Endothelial cell of umbilical vein (primary cell): ENCODE measurements at regions not wholly inside any gene's neighbourhood (a gene's known extent, or its start where the extent isn't known, plus 50 kb on each side); places are given as distances from the start of the nearest gene placed in this dataset.

Source experiments
- BruUV-seq: library from RNA; stranded (reverse); fragments of 400-500 nt; replicated peaks from 2 replicates; lab custom pipeline; 2021; lab: Mats Ljungman, UMichigan
- CTCF ChIA-PET: fragments of 300-600, 350-600 bp; sonication (Branson Sonifier 250); formaldehyde crosslinking; loops from one replicate; lab custom pipeline; 2021; ENCODE audit warnings: antibody characterized with exemption, inconsistent platforms; lab: Charles Lee
- POLR2A ChIA-PET: fragments of 300-600, 350-600 bp; sonication (Branson Sonifier 250); formaldehyde crosslinking; loops from one replicate; lab custom pipeline; 2021; ENCODE audit warnings: antibody characterized with exemption, inconsistent platforms; lab: Charles Lee
- DNase-seq: peaks from one replicate; pipeline ENCODE4 v3.0.0-alpha.2; 2011; ENCODE audit warnings: low read depth, low spot score
- FAIRE-seq: peaks from 2 replicates; lab custom pipeline; 2011; peaks lifted over from hg19 to GRCh38; lab: Jason Lieb, UNC
- H2AFZ ChIP-seq: 2 replicates; pipeline ENCODE4 v1.6.0; 2012; ENCODE audit warnings: low read depth, low read length, control low read depth, inconsistent platforms
- H3K27ac ChIP-seq: 2 replicates; pipeline ENCODE4 v1.5.1; 2011; ENCODE audit warnings: low read depth, mild to moderate bottlenecking, control low read depth, low read length, moderate library complexity; ENCODE audit not compliant: insufficient read depth
- H3K27me3 ChIP-seq, 2 experiments: 2 replicates each; pipeline versions ENCODE4 v1.6.0 to v1.6.1; 2011; ENCODE audit warnings: low read length in 2 of 2, mixed read lengths in 1 of 2; ENCODE audit not compliant: control insufficient read depth in 2 of 2, insufficient read depth in 2 of 2
- H3K36me3 ChIP-seq, 2 experiments: 2 replicates in 1 of 2; 3 replicates in 1 of 2; pipeline ENCODE4 v1.5.1; 2011; ENCODE audit warnings: low read length in 2 of 2, mild to moderate bottlenecking in 1 of 2, moderate library complexity in 1 of 2; ENCODE audit not compliant: control insufficient read depth in 2 of 2, insufficient read depth in 2 of 2; ENCODE audit errors: extremely low read depth in 1 of 2
- H3K4me1 ChIP-seq: 3 replicates; pipeline ENCODE4 v1.5.1; 2011; ENCODE audit warnings: mild to moderate bottlenecking, low read length; ENCODE audit not compliant: control insufficient read depth, insufficient read depth; ENCODE audit errors: extremely low read depth
- H3K4me2 ChIP-seq: 2 replicates; pipeline ENCODE4 v1.6.1; 2011; ENCODE audit warnings: low read length, control low read depth, mixed read lengths; ENCODE audit not compliant: insufficient read depth
- H3K4me3 ChIP-seq, 3 experiments: fragments of 200-600 bp in 1 of 3; sonication (generic), shearing (Covaris generic) in 1 of 3; replicated peaks in 1 of 3; 2 replicates each; pipeline ENCODE4 v1.5.1; 2011 to 2016; ENCODE audit warnings: control low read depth in 3 of 3, low read length in 3 of 3, mild to moderate bottlenecking in 2 of 3, inconsistent platforms in 1 of 3, low read depth in 1 of 3, moderate library complexity in 1 of 3; ENCODE audit not compliant: insufficient read depth in 1 of 3
- H3K79me2 ChIP-seq: 2 replicates; pipeline ENCODE4 v1.6.0; 2012; ENCODE audit warnings: low read length, inconsistent platforms; ENCODE audit not compliant: control insufficient read depth, insufficient read depth
- H3K9ac ChIP-seq: replicated peaks from 2 replicates; pipeline ENCODE3; 2011; ENCODE audit warnings: low read length, control low read depth; ENCODE audit not compliant: insufficient read depth; ENCODE audit errors: extremely low read depth
- H3K9me1 ChIP-seq: replicated peaks from 3 replicates; pipeline ENCODE4 v1.6.0; 2011; ENCODE audit warnings: mild to moderate bottlenecking, low read length; ENCODE audit not compliant: control insufficient read depth, insufficient read depth; ENCODE audit errors: extremely low read depth
- H3K9me3 ChIP-seq: replicated peaks from 2 replicates; pipeline ENCODE4 v1.5.1; 2012; ENCODE audit warnings: low read length, inconsistent platforms; ENCODE audit not compliant: control insufficient read depth, insufficient read depth
- H4K20me1 ChIP-seq: replicated peaks from 2 replicates; pipeline ENCODE3; 2011; ENCODE audit warnings: mild to moderate bottlenecking, low read length; ENCODE audit not compliant: control insufficient read depth, insufficient read depth; ENCODE audit errors: extremely low read depth
- EZH2 ChIP-seq: IDR thresholded peaks from 2 replicates; pipeline ENCODE4 v1.6.1; 2012; ENCODE audit warnings: borderline replicate concordance, low read depth, mild to moderate bottlenecking, moderate library complexity, low read length, inconsistent platforms; ENCODE audit not compliant: severe bottlenecking
- FOS ChIP-seq: IDR thresholded peaks from 2 replicates; pipeline ENCODE4 v1.6.1; 2011; ENCODE audit warnings: mild to moderate bottlenecking, low read length, moderate library complexity, borderline replicate concordance; ENCODE audit not compliant: insufficient read depth
- JUN ChIP-seq: IDR thresholded peaks from 2 replicates; pipeline ENCODE4 v1.6.1; 2011; ENCODE audit warnings: borderline replicate concordance, low read depth; ENCODE audit not compliant: insufficient read length, insufficient read depth
- MYC ChIP-seq: IDR thresholded peaks from one replicate; pipeline ENCODE4 v1.6.1; 2011; ENCODE audit warnings: mild to moderate bottlenecking, low read depth, low read length
- POLR2A ChIP-seq: IDR thresholded peaks from 2 replicates; pipeline ENCODE4 v1.6.1; 2012; ENCODE audit warnings: low read depth, mild to moderate bottlenecking, control low read depth, low read length
- POLR2AphosphoS5 ChIP-seq: IDR thresholded peaks from 2 replicates; pipeline ENCODE4 v1.6.1; 2012; ENCODE audit warnings: low read depth, mild to moderate bottlenecking, control low read depth, low read length, moderate library complexity; ENCODE audit not compliant: insufficient read depth
- dilution Hi-C: fragments of 300-500 bp; cut with MboI; formaldehyde crosslinking; loops from one replicate; pipeline ENCODE4 v1.15.0; 2019; ENCODE audit warnings: low sequenced_read_pairs; ENCODE audit not compliant: extremely low pct_ligation_motif_present
- intact Hi-C: fragments of 100-400 bp; cut with micrococcal nuclease; formaldehyde crosslinking; loops from one replicate; pipeline ENCODE4 v1.10.0; 2022
- TF ChIP-seq, protein P1 (sequence below): IDR thresholded peaks from 2 replicates; pipeline ENCODE4 v1.6.1; 2011; ENCODE audit not compliant: insufficient read depth, insufficient read length

- FAIRE-seq (peak; percentile 90), DNase-seq (peak; percentile 91)
- Histone ChIP-seq H3K27me3 (no peaks in the 10 kb centered on the region), H3K27ac (peak overlapping the region; percentile 1), H3K36me3 (no peaks in the 10 kb centered on the region), H3K79me2 (no peaks in the 10 kb centered on the region), H3K9ac (no peak overlapping the region), H3K4me3 (no peak overlapping the region), H3K4me2 (peak overlapping the region; percentile 25), H2AFZ (peak overlapping the region; percentile 83), H3K9me1 (no peaks in the 10 kb centered on the region), H3K4me1 (peaks cover 12% of the 10 kb centered on the region), H4K20me1 (no peaks in the 10 kb centered on the region), H3K9me3 (no peaks in the 10 kb centered on the region)
- TF ChIP-seq FOS, result no peak
- no peak for TF ChIP-seq POLR2A
- TF ChIP-seq, protein P1, sequence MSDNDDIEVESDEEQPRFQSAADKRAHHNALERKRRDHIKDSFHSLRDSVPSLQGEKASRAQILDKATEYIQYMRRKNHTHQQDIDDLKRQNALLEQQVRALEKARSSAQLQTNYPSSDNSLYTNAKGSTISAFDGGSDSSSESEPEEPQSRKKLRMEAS, result no peak
- TF ChIP-seq MYC, result no peak
- no peak for TF ChIP-seq EZH2
- no peak for TF ChIP-seq POLR2AphosphoS5
- TF ChIP-seq JUN, result no peak
- ChIA-PET CTCF (interaction anchor here (0.7 to 1.4 kb wide), 7 partner anchors 9 to 319 kb away, joined by 3 to 15 read pairs (median 3); no protein-coding TSS in a partner anchor), POLR2A (no interaction called here)
- no TSS peak for BruUV-seq
- intact Hi-C loops (loop anchor here (2.0 kb wide), 1 partner anchor 320 kb away; no protein-coding TSS in a partner anchor), dilution Hi-C loops (no loop called here)
Measured at GRCh38 chr10:55410415-55410885, 609.4 kb upstream of the PCDH15 start.

DNA sequence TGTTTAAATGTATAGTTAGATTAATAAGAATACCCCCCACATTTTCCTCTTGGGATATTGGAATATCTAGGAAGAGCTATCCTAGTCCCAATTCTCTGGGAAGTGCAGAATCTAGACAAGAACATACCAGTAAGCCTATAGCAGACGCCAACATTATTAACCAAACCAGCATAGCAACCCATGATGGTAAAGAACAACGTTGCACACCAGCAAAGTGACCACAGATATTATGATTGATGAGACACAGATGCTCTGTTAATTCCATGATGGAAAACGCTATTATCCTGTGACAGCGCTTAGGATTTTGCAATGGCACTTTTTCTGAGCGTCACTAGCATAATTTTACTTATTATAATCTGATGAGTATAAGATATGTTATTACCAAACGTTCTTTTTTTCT, 603.1 kb upstream of the PCDH15 start:
- dilution Hi-C loops, result no loop called here
- Histone ChIP-seq H3K9ac (no peak overlapping the region), H3K9me3 (no peaks in the 10 kb centered on the region), H3K4me3 (no peak overlapping the region), H3K9me1 (no peaks in the 10 kb centered on the region), H3K36me3 (no peaks in the 10 kb centered on the region), H3K79me2 (no peaks in the 10 kb centered on the region), H3K27me3 (no peaks in the 10 kb centered on the region), H3K27ac (no peak overlapping the region), H2AFZ (no peak overlapping the region), H4K20me1 (no peaks in the 10 kb centered on the region), H3K4me1 (peaks cover 6% of the 10 kb centered on the region), H3K4me2 (no peak overlapping the region)
- ChIA-PET CTCF (no interaction called here), POLR2A (no interaction called here)
- intact Hi-C loops, result no loop called here
- no peak for DNase-seq
- TF ChIP-seq, protein P1, result no peak
- FAIRE-seq, result no peak
- BruUV-seq, result no TSS peak
